CD4-positive, alpha-beta T cell treated with Interleukin-2 at 100 ng/mL for 4 hours (primary cell): ENCODE measurements at regions not wholly inside any gene's neighbourhood (a gene's known extent, or its start where the extent isn't known, plus 50 kb on each side); places are given as distances from the start of the nearest gene placed in this dataset.
"Not testable (repeated sequence)": the region's sequence is repeated elsewhere in the genome, so short reads cannot be mapped to it uniquely, and the experiment has no call there.

Experiments
- DNase-seq: peaks from one replicate; pipeline ENCODE4 v3.0.0-alpha.2; 2020; ENCODE audit warnings: low spot score

DNA sequence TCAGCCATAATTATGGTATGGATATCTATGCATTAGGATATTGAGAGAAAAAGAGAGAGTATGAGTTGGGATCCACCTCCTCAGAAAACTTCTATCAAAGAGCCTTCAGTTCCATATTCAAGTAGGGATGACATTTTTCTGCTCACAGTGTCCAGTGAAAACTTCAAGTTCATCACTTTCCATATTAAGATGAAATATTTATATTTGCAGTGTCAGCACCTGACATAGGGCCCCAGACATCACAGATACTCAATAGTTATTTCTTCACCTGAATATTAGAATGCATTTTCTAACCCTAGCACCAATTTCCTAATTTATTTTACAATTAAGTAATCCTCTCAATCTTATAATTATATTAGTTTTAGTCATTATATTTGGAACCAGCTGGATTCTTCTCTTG lies 318.0 kb upstream of the MGAT4C start:
- no peak for DNase-seq

DNA sequence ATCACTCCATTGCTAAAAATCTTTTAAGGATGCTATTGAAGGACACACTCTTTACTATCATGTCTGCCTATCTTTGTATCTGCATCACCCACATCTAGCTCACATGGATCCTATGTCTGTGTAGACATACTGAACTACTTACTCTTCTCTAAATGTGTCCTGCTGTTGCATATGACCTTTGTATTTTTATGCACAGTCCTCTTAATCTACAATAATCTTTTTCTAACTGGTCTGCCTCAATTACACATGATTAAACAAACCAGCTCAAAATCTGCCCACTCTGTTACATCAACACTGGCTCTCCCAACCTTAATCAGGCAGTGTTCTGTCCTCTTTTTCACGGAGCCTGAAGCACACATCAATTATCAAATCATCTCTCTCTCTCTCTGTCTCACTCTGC lies 316.3 kb upstream of the MGAT4C start:
- no peak for DNase-seq

DNA sequence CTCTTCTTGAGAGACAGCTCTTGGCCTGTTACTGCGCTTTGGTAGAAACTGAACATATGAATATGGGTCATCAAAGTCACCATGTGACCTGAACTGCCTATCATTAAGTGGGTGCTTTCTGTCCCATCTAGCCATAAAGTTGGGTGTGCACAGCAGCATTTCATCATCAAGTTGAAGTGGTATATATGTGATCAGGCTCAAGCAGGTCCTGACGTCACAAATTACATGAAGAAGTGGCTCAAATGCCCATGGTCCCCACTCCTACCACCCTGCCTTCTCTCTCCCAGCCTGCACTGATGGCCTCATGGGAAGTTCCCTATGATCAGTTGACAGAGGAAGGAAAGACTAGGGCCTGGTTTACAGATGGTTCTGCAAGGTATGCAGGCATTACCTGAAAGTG lies 308.8 kb upstream of the MGAT4C start:
- no peak for DNase-seq

DNA sequence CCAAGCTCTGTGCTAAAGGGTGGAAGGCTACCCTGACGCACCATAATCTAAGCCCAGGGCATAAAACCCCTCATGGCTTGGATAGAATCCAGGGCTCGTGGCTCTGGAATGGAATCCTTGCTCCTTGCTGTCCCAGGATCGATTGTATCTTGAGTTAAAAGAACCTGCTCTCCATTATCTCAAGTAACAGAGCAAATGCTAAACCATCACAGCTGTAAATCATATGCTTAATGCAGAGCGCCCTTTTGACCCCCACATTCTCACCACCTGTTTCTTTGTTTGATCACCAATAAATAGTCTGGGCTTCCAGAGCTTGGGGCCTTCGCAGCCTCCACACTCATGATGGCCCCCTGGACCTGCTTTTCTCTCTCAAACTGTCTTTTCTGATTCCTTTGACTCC lies 299.3 kb upstream of the MGAT4C start:
- DNase-seq: not testable (repeated sequence)

DNA sequence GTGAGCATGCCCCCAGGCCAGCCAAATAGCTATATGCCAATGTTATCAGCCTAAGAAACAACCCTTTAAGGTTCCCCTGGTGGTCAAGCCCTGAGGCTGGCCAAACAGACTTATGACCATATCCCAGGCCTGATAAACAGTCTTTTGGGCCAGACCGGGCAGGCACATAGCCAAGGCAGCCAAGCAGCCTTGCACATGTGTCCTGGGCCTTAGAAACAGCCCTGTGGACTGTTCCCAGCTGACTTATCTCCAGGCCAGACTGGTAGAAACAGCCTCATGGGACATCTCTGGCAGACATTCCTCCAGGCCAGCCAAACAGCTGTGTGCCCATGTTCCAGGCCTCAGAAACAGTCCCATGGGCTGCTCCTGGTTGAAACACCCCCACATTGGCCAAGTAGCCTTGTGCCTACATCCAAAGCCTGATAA lies 295.0 kb upstream of the MGAT4C start:
- no peak for DNase-seq

DNA sequence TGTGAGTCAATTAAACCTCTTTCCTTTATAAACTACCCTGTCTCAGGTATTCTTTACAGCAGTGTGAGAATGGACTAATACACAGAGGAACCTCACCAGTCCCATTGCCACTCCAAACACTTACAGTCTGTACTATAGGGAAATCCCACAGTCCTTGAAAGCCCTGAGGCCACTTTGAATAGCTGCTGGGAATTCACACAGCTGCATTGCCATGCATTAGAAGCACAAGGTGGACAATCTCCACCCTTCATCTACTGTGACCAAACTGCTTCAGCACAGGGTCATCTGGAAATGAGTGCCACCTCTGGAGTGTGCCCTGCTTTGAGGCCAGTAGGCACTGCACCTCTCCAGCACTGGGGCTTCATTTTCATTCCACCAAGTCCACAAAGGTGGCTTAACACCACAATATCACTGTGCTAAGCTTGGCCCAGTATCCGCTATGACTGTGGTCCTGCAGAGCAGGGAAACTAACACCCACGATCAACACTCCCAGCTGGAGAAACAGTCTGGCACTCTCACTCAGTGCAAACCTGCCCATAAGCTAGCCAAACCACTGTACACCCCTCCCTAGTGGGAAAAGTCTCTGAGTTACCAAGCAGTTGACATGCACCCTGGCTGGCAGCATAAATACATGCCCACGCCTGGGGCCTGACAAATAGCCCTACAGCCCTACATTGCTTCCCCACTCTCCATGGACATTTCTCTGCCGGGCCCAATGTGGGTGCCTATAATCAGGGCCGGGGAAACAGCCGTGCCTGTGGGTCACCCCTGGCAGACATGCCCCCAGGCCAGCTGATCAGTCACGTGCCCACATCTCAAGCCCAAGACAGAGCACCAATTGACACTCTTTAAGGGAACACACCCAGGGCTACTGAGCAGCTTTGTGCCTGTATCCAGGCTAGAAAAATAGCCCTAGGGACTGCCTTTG lies 294.3 kb upstream of the MGAT4C start:
- no peak for DNase-seq

DNA sequence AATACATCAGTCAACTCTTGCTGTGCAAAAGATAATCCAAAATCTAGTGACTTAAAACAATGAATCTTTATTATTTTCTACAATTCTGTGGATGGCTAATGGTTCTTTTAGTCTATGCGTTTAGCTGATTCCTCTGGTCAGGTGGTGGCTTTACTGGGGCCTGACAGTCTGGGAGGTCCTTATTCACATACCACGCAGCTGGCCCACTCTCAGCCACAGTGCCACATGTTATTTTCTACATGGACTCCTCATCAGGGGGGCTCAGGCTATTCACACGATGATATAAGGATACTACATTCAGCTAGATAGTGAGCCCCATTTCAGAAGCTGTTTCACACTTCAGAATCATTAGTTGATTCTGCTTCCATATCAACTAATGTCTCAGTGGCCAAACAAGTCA lies 287.5 kb upstream of the MGAT4C start:
- no peak for DNase-seq

DNA sequence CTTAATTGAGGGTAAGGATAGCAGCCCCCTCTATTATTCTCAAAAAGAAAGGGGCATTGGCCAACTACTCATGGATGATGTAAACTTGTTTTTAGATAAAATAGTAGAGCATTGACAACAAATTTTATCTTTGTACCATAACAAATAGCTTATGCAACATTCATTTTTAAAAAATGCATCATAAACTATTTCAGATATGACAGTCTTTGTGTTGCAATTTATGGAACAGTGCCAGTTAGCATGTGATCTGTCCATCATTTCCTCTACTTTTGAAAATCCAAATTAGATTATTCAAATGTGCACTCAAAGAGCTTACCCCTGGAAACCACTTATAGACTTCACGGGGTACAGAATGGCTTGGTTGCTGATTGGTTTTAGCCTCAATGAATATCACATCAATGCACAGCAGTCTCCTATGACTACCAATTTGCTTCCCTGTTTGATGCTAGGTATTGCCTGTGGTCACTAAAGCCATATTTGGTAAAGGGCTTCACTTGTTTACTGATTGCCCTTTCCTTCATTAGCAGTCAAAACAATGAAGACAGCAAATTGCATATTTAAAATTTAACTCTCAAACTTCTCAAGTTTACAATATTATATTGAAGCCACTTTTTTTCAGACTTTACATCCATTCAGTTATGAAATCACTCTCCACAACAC lies 274.9 kb upstream of the MGAT4C start:
- no peak for DNase-seq

DNA sequence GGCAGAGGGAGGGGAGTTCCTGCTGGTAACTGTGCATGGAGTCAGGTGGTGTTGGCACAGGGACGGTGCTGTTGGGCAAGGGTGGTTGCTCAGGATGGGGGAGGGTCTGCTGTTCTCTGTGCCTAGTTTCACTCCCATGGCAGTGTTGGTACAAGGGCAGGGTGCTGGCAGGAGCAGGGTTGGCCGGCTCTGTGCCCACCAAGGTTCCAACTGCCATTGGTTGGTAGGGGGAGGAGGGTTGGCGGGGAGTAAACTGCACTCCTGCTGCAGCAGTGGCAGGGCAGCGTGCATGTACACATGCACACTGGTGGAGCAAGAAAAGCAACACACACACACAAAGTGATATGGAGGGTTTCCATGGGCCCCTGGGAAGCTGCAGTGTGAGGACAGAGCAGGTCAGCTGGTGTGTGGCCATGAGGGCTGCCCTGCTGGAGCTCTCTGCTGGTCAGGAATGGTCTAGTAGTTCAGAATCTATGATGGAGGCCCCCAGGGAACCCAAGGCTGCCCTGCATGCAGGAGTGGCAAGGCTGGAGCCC lies 269.9 kb upstream of the MGAT4C start:
- DNase-seq: no peak

DNA sequence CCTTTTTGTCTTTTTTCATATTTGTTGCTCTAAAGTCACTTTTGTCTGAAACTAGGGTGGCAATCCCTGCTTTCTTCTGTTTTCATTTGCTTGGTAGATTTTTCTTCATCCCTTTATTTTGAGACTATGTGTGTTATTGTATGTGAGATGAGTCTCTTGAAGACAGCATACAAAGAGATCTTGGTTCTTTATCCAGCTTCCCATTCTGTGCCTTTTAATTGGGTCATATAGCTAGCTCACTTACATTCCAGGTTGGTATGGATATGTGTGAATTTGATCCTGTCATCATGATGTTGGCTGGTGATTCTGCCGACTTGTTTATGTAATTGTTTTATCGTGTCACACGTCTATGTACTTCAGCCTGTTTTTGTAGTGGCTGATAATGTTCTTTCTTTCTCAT lies 267.7 kb upstream of the MGAT4C start:
- no peak for DNase-seq

DNA sequence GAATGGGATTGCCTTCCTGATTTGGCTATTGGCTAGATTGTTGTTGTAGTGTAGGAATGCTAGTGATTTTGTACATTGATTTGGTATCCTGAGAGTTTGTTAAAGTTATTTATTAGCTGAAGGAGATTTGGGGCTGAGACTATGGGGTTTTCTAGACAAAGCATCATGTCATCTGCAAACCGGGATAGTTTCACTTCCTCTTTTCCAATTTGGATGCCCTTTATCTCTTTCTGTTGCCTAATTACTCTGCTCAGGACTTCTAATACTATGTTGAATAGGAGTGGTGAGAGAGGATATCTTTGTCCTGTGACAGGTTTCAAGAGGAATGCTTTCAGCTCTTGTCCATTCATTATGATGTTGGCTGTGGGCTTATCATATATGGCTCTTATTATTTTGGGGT lies 265.7 kb upstream of the MGAT4C start:
- no peak for DNase-seq

DNA sequence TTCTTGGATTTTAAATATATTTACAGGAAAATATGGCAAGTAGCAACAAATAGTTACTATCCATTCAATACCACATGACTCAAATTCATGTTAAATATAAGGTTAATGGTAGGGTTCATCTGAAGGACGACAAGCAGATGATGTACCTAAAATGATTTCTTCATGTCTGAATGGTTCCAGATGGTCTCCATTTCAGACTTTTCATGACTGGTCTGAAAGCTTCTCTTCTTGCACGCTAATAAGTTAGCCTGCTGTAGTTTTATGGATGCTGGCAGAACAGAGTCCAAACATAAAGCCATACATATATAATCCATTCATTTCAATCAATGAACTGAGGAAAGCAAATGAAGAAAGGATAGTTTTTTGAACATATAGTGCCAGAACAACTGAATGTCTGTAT lies 257.0 kb upstream of the MGAT4C start:
- no peak for DNase-seq

DNA sequence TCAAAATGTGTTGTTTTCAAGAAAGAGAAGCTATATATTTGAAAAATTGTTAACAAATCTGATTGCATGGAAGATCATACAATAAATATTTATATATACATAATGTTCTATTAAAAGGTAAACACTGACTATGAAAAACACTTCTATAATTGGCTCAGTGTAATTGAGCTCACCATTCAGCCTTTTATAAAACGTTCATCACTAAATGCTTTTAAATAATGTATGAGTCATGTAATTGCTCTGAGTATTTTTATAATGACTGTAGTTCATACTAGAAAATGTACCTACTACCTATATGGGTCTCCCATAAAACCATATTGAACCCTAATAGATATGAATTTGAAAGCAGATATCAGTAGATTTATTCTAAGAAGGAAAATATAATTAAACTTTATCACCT lies 240.4 kb upstream of the MGAT4C start:
- DNase-seq: no peak

DNA sequence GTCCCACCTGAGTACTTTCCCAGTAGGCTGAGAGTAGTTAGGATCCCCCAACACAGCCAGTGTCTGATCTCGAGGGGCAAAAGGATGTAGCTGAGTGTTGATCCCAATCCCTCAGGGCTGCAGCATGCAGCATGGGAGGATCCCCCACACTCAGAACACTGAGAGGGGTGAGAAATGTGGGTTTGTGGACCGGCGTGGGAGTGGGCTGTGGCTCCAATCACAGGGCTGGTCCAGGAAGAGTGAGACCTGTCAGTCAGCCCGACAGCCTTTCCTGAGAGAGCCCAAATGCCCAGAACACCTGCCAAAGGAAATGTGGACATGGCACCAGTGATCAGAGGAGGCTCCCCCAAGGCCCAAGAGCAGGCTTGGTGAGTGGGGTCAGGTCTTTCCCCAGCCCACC lies 228.3 kb upstream of the MGAT4C start:
- DNase-seq: no peak

DNA sequence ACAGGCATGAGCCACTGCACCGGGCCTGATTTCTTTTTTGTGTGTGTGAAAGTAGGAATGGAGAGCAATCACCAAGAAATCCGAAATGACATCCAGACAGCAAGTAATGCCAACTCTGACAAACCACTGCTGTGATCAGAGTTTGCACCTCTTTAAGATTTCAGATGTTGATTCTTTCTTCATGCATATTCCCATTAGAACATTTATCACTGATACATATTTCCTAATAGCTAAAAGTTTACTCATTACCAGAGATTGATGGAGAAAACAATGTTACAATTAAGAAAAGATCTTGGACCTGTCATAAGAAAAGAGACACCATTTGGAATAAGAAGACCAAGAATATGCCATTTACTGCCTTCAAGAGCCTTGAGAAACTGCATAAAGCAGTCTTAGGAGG lies 217.0 kb upstream of the MGAT4C start:
- DNase-seq: no peak

DNA sequence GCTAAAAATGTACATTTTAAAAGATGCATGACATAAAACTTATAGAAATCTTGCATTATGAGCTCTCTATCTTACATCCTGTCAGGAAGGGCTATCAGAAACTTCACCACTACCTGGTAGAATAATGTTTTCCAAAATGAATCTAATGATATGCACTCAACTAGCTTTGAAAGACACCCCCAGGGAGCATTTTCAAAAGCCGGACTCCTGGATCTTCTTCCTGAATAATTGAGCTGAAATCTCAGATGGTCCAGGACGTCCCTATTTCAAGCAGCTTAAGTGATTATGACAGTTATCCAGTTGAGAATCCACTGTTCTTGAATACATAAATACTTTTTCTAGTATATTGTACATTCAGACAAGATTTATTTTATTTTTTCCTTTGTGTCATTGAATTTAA lies 200.6 kb upstream of the MGAT4C start:
- no peak for DNase-seq

DNA sequence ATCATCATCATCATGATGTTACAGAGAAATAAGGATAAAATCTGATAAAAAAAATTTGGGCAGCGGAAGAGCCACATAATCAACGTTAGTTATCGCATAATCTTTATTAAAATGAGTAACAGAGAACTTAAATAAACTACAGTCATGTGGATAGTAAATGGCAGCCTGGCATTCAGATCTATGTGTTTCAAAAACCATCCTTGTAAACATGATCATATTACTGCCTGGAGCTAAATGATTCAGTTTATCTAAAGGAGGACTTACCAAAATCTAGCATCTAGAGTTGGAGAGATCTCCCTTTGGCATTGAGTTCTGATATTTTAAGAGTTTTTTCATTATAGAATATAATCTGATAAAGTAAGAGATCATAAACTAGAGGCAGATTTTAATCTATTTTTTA lies 200.1 kb upstream of the MGAT4C start:
- no peak for DNase-seq

DNA sequence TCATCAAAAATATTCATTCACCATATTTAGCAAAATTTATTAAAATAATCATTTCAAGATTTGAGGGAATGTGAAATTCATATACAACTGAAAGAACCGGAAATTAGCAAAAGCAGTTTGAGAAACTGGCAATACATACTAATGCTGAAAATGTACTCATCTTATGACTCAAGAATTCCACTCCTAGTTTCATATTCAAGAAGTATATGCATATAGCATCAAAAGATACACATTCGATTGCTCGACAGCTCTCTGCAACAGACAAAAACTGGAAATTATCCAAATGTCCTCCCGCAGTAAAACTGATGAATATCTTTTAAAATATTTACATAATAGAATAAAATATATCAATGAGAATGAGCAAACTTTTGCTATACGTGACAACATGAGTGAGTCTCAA lies 189.2 kb upstream of the MGAT4C start:
- DNase-seq: no peak

DNA sequence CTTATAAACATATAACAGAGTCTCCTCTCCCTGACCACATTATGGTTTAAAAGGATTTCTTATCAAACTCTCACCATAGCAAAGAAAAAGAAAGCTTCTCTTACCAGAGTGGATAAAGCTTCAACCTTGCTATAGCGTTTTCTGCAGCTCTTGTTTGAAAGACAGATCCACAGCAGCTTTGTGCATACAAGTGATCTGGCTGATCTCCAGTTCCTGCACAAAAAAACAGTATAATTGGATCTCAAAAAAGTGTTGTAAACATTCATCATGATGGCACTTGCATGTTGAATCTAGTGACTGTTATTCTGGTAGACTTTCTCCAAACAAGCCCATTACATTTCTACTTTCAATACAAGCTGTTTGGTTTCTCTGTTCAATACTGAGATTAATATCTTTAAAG lies 178.9 kb upstream of the MGAT4C start:
- no peak for DNase-seq

DNA sequence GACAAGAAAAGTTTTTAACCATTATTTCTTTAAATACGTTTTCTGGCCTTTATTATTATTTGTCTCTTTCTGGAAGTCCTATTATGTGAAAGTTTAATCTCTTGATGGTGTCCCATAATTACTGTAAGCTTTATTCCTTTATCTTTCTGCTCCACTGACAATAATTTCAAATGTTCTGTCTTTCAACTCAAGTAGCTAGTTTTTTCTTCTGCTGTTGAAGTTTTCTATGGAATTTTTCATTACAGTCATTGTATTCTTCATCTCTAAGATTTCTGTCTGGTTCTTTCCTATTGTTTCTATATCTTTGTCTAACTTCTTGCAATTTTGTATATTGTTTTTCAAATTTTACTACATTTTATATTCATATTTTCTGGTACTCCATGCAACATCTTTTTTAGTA lies 173.6 kb upstream of the MGAT4C start:
- DNase-seq: no peak

DNA sequence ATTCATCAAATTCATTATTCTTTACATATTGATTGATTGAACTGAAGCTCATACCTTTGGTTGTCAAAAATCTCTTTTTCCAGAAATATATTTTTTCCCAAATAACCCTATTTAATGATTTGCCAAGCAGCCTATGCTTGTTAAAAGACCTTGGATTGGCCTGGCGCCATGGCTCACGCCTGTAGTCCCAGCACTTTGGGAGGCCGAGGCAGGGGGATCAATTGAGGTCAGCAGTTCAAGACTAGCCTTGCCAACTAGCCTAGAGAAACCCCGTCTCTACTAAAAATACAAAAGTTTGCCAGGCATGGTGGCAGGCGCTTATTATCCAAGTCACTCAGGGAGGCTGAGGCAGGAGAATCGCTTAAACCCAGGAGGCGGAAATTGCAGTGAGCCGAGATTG lies 165.1 kb upstream of the MGAT4C start:
- no peak for DNase-seq

DNA sequence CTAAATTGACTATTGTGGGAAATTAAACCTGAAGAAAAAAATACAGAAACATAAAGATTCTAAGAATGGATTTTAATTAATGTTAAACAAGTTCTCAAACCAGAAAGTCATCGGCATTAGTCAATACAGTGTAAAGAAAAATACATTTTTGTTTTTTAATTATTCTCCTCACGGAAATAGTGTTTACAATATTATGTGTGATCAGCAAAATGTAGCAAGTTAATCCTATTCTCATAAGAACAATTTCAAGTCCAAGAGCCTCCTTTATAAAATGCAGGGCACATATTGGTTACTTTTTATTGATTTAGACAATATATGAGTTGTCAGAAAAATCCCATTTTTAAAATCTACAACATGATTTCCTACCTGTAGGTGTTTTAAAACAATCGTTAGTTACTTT lies 158.0 kb upstream of the MGAT4C start:
- DNase-seq: no peak

DNA sequence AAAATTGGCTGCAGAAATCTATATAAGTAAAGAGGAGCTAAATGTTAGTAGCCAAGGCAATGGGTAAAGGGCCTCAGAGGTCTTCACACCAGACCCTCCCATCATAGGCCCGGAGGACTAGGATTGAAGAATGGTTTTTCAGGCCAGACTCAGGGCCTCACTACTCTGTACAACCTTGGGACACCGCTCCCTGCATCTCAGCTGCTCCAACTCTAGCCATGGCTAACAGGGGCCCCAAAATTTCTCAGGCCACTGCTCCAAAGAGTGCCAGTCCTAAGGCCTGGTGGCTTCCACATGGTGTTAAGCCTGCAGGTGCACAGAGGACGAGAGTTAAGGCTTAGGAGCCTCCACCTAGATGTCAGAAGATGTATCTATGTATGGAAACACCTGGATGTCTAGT lies 155.5 kb upstream of the MGAT4C start:
- DNase-seq: no peak
